22Rv1 (cell line): ENCODE measurements at regions not wholly inside any gene's neighbourhood (a gene's known extent, or its start where the extent isn't known, plus 50 kb on each side); places are given as distances from the start of the nearest gene placed in this dataset.

Source experiments
- ZFX ChIP-seq: fragments of 450-650 bp; IDR thresholded peaks from 2 replicates; pipeline ENCODE4 v1.6.1; 2017; ENCODE audit warnings: antibody characterized with exemption, borderline replicate concordance
- TF ChIP-seq, protein P1 (sequence below): fragments of 450-650 bp; IDR thresholded peaks from 2 replicates; pipeline ENCODE4 v1.5.1; 2017; ENCODE audit warnings: mild to moderate bottlenecking

DNA sequence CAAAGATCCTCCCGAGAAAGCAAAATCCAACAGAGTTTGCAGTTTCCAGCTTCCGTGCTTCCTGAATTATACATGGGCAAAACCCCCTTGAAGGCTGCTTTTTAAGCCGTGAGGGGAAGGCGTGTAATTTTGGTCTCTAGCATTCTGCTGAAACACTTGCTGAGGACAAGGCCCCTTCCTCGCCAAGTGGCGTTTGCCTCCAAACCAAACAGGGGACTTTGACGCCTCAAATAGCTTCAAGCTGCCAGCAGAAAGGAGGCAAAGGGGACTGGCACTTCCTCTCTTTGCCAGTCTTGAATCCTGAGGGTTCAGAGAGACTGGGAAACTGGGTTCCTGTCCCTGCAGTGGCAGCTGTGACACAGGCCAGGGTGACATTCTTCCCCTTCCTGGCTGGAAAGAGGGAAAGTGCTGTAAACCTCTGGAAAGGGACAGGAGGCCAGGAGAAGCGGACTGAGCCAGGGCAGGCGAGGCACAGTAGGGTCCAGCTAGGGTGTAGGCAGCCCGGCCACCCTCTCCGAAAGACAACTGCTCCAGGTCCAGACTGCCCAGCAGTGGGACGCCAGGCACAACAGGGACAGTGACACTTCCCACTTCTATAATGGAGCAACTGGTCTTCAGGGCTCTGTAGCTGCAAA lies 96.2 kb upstream of the MED13L start:
- TF ChIP-seq, protein P1, sequence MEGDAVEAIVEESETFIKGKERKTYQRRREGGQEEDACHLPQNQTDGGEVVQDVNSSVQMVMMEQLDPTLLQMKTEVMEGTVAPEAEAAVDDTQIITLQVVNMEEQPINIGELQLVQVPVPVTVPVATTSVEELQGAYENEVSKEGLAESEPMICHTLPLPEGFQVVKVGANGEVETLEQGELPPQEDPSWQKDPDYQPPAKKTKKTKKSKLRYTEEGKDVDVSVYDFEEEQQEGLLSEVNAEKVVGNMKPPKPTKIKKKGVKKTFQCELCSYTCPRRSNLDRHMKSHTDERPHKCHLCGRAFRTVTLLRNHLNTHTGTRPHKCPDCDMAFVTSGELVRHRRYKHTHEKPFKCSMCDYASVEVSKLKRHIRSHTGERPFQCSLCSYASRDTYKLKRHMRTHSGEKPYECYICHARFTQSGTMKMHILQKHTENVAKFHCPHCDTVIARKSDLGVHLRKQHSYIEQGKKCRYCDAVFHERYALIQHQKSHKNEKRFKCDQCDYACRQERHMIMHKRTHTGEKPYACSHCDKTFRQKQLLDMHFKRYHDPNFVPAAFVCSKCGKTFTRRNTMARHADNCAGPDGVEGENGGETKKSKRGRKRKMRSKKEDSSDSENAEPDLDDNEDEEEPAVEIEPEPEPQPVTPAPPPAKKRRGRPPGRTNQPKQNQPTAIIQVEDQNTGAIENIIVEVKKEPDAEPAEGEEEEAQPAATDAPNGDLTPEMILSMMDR: no peak
- no peak for TF ChIP-seq ZFX
